Adrenal gland (tissue), 5 donors: ENCODE measurements at regions not wholly inside any gene's neighbourhood (a gene's known extent, or its start where the extent isn't known, plus 50 kb on each side); places are given as distances from the start of the nearest gene placed in this dataset.

ENCODE experiments used
- POLR2A ChIP-seq, 2 donors: fragments of 450-650 bp; IDR thresholded peaks; one replicate each; pipeline ENCODE4 v1.6.1; 2017; ENCODE audit warnings: antibody characterized with exemption in 2 of 2, mild to moderate bottlenecking in 2 of 2, moderate library complexity in 1 of 2
- TF ChIP-seq, protein P1 (sequence below), 6 experiments: fragments of 450-650 bp in 4 of 6; fragments of 200-600 bp in 2 of 6; sonication (generic) in 1 of 6; IDR thresholded peaks; 1 replicate in 5 of 6; 2 replicates in 1 of 6; pipeline versions ENCODE4 v1.5.1 to v1.8.0; 2016 to 2021; ENCODE audit warnings: antibody characterized with exemption in 6 of 6, mild to moderate bottlenecking in 2 of 6, moderate library complexity in 1 of 6
- donor health status: DM: no; HTN: no; CAD: no.

DNA sequence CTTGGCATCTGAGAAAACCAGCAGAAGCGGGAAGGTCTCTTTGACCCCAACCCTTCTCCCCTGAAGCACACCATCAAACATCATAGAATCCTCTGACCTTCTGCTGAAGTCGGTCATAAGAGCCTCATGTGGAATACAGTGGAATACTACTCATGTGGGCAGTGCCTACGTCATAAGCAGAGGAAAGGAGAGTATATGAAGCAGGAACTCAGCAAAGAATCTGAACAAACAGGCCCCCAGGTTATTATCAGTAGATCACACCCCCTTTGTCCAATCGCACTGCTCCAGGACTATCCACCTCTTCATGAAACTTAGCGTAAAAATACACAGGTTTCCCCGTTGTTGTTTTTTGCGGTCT, 394.1 kb upstream of the PROK2 start:
- no peak for TF ChIP-seq POLR2A (IDR thresholded peaks at IDR 0.05)
- TF ChIP-seq, protein P1, sequence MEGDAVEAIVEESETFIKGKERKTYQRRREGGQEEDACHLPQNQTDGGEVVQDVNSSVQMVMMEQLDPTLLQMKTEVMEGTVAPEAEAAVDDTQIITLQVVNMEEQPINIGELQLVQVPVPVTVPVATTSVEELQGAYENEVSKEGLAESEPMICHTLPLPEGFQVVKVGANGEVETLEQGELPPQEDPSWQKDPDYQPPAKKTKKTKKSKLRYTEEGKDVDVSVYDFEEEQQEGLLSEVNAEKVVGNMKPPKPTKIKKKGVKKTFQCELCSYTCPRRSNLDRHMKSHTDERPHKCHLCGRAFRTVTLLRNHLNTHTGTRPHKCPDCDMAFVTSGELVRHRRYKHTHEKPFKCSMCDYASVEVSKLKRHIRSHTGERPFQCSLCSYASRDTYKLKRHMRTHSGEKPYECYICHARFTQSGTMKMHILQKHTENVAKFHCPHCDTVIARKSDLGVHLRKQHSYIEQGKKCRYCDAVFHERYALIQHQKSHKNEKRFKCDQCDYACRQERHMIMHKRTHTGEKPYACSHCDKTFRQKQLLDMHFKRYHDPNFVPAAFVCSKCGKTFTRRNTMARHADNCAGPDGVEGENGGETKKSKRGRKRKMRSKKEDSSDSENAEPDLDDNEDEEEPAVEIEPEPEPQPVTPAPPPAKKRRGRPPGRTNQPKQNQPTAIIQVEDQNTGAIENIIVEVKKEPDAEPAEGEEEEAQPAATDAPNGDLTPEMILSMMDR (IDR thresholded peaks at IDR 0.05), result no peak
